ENCODE measurements at regions not wholly inside any gene's neighbourhood (a gene's known extent, or its start where the extent isn't known, plus 50 kb on each side); places are given as distances from the start of the nearest gene placed in this dataset.

GRCh38 chr10:133002685-133003084, 60.3 kb upstream of the CFAP46 start:
- no peak for TF ChIP-seq TEAD4 (IDR thresholded peaks at IDR 0.05; ENCODE audit: borderline replicate concordance, insufficient read depth)
- no peak for TF ChIP-seq POLR2AphosphoS5 (IDR thresholded peaks at IDR 0.05; ENCODE audit: low read depth, low read length)
- no peak for TF ChIP-seq JUND (IDR thresholded peaks at IDR 0.05)
- TF ChIP-seq, protein P1, sequence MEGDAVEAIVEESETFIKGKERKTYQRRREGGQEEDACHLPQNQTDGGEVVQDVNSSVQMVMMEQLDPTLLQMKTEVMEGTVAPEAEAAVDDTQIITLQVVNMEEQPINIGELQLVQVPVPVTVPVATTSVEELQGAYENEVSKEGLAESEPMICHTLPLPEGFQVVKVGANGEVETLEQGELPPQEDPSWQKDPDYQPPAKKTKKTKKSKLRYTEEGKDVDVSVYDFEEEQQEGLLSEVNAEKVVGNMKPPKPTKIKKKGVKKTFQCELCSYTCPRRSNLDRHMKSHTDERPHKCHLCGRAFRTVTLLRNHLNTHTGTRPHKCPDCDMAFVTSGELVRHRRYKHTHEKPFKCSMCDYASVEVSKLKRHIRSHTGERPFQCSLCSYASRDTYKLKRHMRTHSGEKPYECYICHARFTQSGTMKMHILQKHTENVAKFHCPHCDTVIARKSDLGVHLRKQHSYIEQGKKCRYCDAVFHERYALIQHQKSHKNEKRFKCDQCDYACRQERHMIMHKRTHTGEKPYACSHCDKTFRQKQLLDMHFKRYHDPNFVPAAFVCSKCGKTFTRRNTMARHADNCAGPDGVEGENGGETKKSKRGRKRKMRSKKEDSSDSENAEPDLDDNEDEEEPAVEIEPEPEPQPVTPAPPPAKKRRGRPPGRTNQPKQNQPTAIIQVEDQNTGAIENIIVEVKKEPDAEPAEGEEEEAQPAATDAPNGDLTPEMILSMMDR (IDR thresholded peaks at IDR 0.05): no peak
- no peak for TF ChIP-seq ELF1 (IDR thresholded peaks at IDR 0.05)
- no peak for TF ChIP-seq YY1 (IDR thresholded peaks at IDR 0.05; ENCODE audit: low read depth)
- no peak for TF ChIP-seq RAD21 (IDR thresholded peaks at IDR 0.05; ENCODE audit: low read length)

All from SK-N-SH (cell line).